Adrenal gland (tissue), 9 donors: ENCODE measurements at regions not wholly inside any gene's neighbourhood (a gene's known extent, or its start where the extent isn't known, plus 50 kb on each side); places are given as distances from the start of the nearest gene placed in this dataset.

Experiments
- DNase-seq, 7 donors: peaks; one replicate each; pipeline ENCODE4 v3.0.0-alpha.2; 2019 to 2020
- H3K27ac ChIP-seq, 5 donors: fragments of 200-600 bp; sonication (generic) in 4 of 5; 1 replicate in 3 of 5; 2 replicates in 2 of 5; pipeline versions ENCODE4 v1.5.1 to v1.8.0; 2016 to 2020; ENCODE audit warnings: mild to moderate bottlenecking in 1 of 5
- H3K27me3 ChIP-seq: fragments of 200-600 bp; 2 replicates; pipeline ENCODE4 v1.8.0; 2021
- H3K36me3 ChIP-seq, 2 donors: fragments of 200-600 bp; replicated peaks in 1 of 2; 1 replicate in 1 of 2; 2 replicates in 1 of 2; pipeline versions ENCODE4 v1.5.1 to v1.8.0; 2018 to 2022
- H3K4me1 ChIP-seq, 2 donors: fragments of 200-600 bp; replicated peaks in 1 of 2; 1 replicate in 1 of 2; 2 replicates in 1 of 2; pipeline versions ENCODE4 v1.5.1 to v1.8.0; 2018 to 2021
- H3K4me3 ChIP-seq, 4 donors: fragments of 200-600 bp; sonication (generic) in 3 of 4; one replicate each; pipeline ENCODE4 v1.5.1; 2016 to 2018
- H3K9me3 ChIP-seq, 3 donors: fragments of 200-600 bp; sonication (generic) in 1 of 3; replicated peaks in 1 of 3; 1 replicate in 2 of 3; 2 replicates in 1 of 3; pipeline versions ENCODE4 v1.5.1 to v1.8.0; 2016 to 2021
- POLR2A ChIP-seq, 2 donors: fragments of 450-650 bp; IDR thresholded peaks; one replicate each; pipeline ENCODE4 v1.6.1; 2017; ENCODE audit warnings: antibody characterized with exemption in 2 of 2, mild to moderate bottlenecking in 2 of 2, moderate library complexity in 1 of 2
- WGBS, 4 donors: extraction: QIAGEN DNeasy Blood & Tissue Kit in 2 of 4; methylation state at CpG; one replicate each; pipeline versions ENCODE4 v1.1.5 to v1.1.7; 2013 to 2017; 5-methylcytosine and 5-hydroxymethylcytosine counted together
- intact Hi-C, 2 donors: fragments of 100-400 bp; cut with DNase I; formaldehyde crosslinking; loops; one replicate each; pipeline versions ENCODE4 v1.14.1 to v1.15.0; 2022 to 2023
- TF ChIP-seq, protein P1 (sequence below), 6 experiments: fragments of 450-650 bp in 4 of 6; fragments of 200-600 bp in 2 of 6; sonication (generic) in 1 of 6; IDR thresholded peaks; 1 replicate in 5 of 6; 2 replicates in 1 of 6; pipeline versions ENCODE4 v1.5.1 to v1.8.0; 2016 to 2021; ENCODE audit warnings: antibody characterized with exemption in 6 of 6, mild to moderate bottlenecking in 2 of 6, moderate library complexity in 1 of 6
- donor health status: healthy with polysubstance abuse.
- donor health status: Bipolar disorder and iron deficiency.
- donor health status: DM: yes; HTN: yes; CAD: no.
- donor health status: DM: no; HTN: no; CAD: no.
- donor health status: DM: no; HTN: no; CAD: no.

DNA sequence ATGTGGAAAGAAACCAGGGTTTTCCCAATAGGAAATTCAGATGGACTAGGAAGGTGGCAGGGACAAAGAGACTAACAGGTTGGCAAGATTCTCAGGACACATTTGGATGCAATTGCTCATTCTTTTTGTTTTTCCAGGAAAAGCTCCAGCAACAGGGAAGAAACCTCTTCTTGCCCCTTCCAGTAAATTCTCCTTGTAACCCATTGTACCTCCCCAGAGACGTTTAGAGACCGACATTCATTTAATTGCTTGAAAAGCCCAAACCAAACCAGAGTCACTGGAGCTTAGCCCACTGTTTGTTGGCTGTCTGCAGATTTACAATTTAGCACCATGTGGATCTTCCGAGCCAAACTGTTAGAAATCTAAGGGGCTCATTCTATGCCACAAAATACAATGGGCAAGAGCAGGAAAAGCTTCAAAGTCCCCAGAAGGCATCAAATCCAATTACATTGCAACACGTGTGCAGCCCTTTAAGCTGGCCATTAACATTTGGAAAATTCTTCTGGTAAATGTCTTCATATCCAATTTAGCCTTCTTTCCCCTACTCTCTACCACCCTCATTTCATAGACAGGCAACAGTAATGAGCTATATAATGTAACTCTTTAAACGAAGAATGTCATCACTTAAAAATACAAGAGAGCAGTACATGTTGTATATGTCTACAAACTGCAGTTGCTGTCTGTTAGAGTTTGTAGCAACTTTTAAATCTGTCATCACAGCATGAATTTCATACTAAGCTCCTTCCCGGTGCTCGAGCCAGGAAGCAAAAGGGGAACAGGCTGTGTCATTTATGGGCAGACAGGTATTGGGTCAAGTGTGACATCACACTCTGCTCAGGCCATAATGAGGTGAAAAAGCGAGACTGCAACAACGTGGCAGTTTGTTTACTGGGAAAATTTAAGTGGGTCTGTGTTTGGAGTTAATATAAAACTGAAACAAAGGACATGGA lies 235.6 kb upstream of the HNRNPA3 start:
- no peak overlapping the region for H3K4me3 ChIP-seq
- H3K27ac ChIP-seq = no peak overlapping the region
- DNase-seq = no peak
- H3K27me3 ChIP-seq = no peaks in the 10 kb centered on the region
- WGBS, 4 donors = 59 to 71% (median 69%) methylated on average over 9 of the region's 9 CpGs
- intact Hi-C loops = no loop called here
- H3K4me1 ChIP-seq = no peaks in the 10 kb centered on the region
- no peaks in the 10 kb centered on the region for H3K36me3 ChIP-seq
- TF ChIP-seq, protein P1, sequence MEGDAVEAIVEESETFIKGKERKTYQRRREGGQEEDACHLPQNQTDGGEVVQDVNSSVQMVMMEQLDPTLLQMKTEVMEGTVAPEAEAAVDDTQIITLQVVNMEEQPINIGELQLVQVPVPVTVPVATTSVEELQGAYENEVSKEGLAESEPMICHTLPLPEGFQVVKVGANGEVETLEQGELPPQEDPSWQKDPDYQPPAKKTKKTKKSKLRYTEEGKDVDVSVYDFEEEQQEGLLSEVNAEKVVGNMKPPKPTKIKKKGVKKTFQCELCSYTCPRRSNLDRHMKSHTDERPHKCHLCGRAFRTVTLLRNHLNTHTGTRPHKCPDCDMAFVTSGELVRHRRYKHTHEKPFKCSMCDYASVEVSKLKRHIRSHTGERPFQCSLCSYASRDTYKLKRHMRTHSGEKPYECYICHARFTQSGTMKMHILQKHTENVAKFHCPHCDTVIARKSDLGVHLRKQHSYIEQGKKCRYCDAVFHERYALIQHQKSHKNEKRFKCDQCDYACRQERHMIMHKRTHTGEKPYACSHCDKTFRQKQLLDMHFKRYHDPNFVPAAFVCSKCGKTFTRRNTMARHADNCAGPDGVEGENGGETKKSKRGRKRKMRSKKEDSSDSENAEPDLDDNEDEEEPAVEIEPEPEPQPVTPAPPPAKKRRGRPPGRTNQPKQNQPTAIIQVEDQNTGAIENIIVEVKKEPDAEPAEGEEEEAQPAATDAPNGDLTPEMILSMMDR (IDR thresholded peaks at IDR 0.05) = no peak
- TF ChIP-seq POLR2A (IDR thresholded peaks at IDR 0.05) = no peak
- no peaks in the 10 kb centered on the region for H3K9me3 ChIP-seq

DNA sequence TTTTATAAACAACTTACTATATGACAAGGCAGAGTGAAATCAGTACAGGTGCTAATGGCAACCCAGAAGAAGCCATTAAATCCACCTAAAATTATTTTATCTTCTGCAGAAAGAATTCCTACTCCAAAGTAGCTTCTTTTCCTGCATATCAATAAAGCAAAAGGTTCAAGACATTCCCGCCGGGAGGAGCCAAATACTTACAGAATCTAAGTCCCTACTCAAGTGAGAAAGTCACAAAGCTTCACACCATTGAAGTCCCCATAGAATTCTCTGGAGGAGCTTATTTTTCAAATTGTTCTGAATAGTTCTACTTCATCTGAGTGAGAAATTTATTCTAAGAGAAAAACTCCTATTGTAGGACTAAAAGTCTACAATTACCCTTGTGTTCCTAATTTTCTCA lies 233.7 kb upstream of the HNRNPA3 start:
- TF ChIP-seq POLR2A (IDR thresholded peaks at IDR 0.05) = no peak
- TF ChIP-seq, protein P1 (IDR thresholded peaks at IDR 0.05) = no peak
- H3K27ac ChIP-seq = no peak overlapping the region
- DNase-seq = no peak
- H3K4me1 ChIP-seq = no peaks in the 10 kb centered on the region
- no peaks in the 10 kb centered on the region for H3K36me3 ChIP-seq
- H3K4me3 ChIP-seq = no peak overlapping the region
- H3K27me3 ChIP-seq = no peaks in the 10 kb centered on the region
- intact Hi-C loops = no loop called here
- WGBS, 4 donors = 83 to 100% (median 88%) methylated on average over 2 of the region's 2 CpGs
- H3K9me3 ChIP-seq = no peaks in the 10 kb centered on the region

DNA sequence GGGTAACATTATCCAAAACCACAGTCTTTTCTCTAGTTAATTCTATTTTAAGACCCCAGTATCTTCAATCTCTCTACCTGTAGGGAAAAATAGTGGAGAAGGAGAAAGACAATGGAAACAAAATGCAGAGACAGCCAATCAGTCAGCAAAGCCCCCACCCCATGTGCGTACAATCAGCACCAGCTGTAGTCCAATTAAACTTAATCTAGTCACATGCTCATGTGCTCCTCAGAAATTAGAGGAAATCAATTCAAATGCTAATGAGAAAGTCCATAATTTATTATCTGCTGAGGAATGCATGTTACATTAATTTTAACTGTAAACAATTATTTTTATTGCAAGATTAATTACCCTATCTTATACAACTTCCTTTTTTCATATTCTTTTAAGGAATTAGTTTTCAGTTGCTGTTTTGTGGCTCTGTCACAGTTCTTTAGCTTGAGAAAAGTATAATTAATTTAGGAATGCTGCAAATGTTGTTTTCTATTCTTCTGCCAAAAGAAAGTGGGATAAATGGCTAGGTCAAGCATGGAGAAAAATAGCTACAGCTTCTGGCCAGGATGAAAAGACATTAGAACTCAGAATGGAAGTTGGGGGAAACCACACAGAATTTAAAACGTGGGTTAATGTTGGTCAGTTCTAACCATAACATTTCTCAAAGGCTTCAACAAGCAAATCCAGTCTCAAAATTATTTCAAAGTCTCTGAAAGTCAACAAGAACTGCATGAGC lies 232.4 kb upstream of the HNRNPA3 start:
- Histone ChIP-seq H3K9me3 (no peaks in the 10 kb centered on the region), H3K36me3 (no peaks in the 10 kb centered on the region), H3K27ac (no peak overlapping the region), H3K27me3 (no peaks in the 10 kb centered on the region), H3K4me1 (no peaks in the 10 kb centered on the region), H3K4me3 (no peak overlapping the region)
- TF ChIP-seq, protein P1 (IDR thresholded peaks at IDR 0.05) = no peak
- no peak for TF ChIP-seq POLR2A (IDR thresholded peaks at IDR 0.05)
- DNase-seq = no peak
- 64 to 71% (median 66%) methylated on average over 2 of the region's 2 CpGs for WGBS, 4 donors
- intact Hi-C loops = no loop called here

DNA sequence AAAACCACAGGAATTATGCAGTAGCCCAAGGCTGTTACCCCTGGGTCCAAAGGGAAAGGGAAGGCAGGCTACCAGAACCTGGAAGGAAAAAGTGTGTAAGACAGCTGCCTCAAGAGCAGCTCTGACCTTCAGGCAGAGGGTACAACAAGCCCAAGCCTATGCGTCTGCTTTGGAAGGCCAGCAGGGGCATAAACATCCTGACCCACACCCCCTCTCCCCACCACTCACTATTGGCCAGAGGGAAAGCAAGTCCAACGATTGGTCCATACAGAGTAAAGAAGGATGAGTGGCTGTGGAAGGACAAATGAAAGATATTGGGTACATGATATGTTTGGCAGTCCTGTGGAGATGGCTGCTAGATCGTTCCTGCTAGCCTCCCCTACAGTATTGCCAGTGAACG lies 227.6 kb upstream of the HNRNPA3 start:
- WGBS, 4 donors = 80 to 88% (median 82%) methylated on average over 4 of the region's 4 CpGs
- H3K9me3 ChIP-seq = no peaks in the 10 kb centered on the region
- H3K27me3 ChIP-seq = no peaks in the 10 kb centered on the region
- H3K4me1 ChIP-seq = no peaks in the 10 kb centered on the region
- DNase-seq = no peak
- TF ChIP-seq, protein P1 (IDR thresholded peaks at IDR 0.05) = no peak
- TF ChIP-seq POLR2A (IDR thresholded peaks at IDR 0.05) = no peak
- intact Hi-C loops = no loop called here
- H3K4me3 ChIP-seq = no peak overlapping the region
- H3K36me3 ChIP-seq = no peaks in the 10 kb centered on the region
- no peak overlapping the region for H3K27ac ChIP-seq
